Tibial nerve (tissue), 4 donors: ENCODE measurements at regions not wholly inside any gene's neighbourhood (a gene's known extent, or its start where the extent isn't known, plus 50 kb on each side); places are given as distances from the start of the nearest gene placed in this dataset.

Experiments used
- DNase-seq, 2 donors: peaks; one replicate each; pipeline ENCODE4 v3.0.0-alpha.2; 2019; ENCODE audit warnings: low spot score in 2 of 2
- H3K27ac ChIP-seq, 4 donors: fragments of 200-600 bp; sonication (generic) in 3 of 4; one replicate each; pipeline ENCODE4 v1.5.1; 2017 to 2019; ENCODE audit warnings: mild to moderate bottlenecking in 1 of 4
- H3K27me3 ChIP-seq, 2 donors: fragments of 200-600 bp; sonication (generic) in 1 of 2; one replicate each; pipeline versions ENCODE4 v1.5.1 to v1.6.0; 2017 to 2019
- H3K36me3 ChIP-seq, 3 donors: fragments of 200-600 bp; sonication (generic); one replicate each; pipeline ENCODE4 v1.5.1; 2018 to 2019
- H3K4me1 ChIP-seq, 4 donors: fragments of 200-600 bp; sonication (generic) in 3 of 4; one replicate each; pipeline ENCODE4 v1.5.1; 2017 to 2019
- H3K4me3 ChIP-seq, 4 donors: fragments of 200-600 bp; sonication (generic) in 3 of 4; one replicate each; pipeline ENCODE4 v1.5.1; 2017 to 2019; ENCODE audit warnings: mild to moderate bottlenecking in 1 of 4, moderate library complexity in 1 of 4
- H3K9me3 ChIP-seq, 4 donors: fragments of 200-600 bp; sonication (generic) in 3 of 4; one replicate each; pipeline ENCODE4 v1.5.1; 2017 to 2019
- EP300 ChIP-seq, 2 donors: sonication (generic); formaldehyde crosslinking; IDR thresholded peaks; one replicate each; pipeline ENCODE4 v1.6.1; 2017; ENCODE audit warnings: antibody characterized with exemption in 2 of 2, mild to moderate bottlenecking in 1 of 2
- POLR2A ChIP-seq, 2 donors: fragments of 450-650 bp; IDR thresholded peaks; one replicate each; pipeline ENCODE4 v1.6.1; 2017; ENCODE audit warnings: antibody characterized with exemption in 2 of 2, mild to moderate bottlenecking in 2 of 2, moderate library complexity in 2 of 2
- WGBS, 2 donors: methylation state at CpG; one replicate each; pipeline ENCODE4 v1.1.5; 2018; 5-methylcytosine and 5-hydroxymethylcytosine counted together
- TF ChIP-seq, protein P1 (sequence below), 5 experiments: fragments of 200-600 bp in 3 of 5; fragments of 450-650 bp in 2 of 5; sonication (generic) in 3 of 5; IDR thresholded peaks; one replicate each; pipeline ENCODE4 v1.5.1; 2016 to 2019; ENCODE audit warnings: antibody characterized with exemption in 5 of 5, mild to moderate bottlenecking in 3 of 5, moderate library complexity in 2 of 5

DNA sequence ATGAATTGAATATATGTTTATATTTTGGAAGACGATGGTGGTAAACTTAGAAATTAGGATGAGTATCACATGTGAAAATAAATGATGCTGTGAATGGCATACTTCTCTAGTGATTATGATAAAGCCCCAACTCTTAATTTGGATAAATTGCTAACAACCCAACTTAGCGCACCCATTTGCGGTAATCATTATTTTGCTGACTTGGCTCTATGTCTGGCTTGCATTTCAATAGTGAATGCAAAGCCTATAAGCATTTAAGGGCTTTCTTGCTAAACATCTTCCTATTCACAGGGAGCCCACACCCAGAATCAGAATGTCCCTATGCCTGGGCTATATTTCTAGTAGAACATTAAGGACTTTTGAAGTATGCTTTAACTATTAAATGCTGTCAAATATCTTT, 910.7 kb upstream of the FANCL start:
- H3K27me3 ChIP-seq, result no peaks in the 10 kb centered on the region
- H3K36me3 ChIP-seq, result no peaks in the 10 kb centered on the region
- no peaks in the 10 kb centered on the region for H3K9me3 ChIP-seq
- TF ChIP-seq, protein P1, sequence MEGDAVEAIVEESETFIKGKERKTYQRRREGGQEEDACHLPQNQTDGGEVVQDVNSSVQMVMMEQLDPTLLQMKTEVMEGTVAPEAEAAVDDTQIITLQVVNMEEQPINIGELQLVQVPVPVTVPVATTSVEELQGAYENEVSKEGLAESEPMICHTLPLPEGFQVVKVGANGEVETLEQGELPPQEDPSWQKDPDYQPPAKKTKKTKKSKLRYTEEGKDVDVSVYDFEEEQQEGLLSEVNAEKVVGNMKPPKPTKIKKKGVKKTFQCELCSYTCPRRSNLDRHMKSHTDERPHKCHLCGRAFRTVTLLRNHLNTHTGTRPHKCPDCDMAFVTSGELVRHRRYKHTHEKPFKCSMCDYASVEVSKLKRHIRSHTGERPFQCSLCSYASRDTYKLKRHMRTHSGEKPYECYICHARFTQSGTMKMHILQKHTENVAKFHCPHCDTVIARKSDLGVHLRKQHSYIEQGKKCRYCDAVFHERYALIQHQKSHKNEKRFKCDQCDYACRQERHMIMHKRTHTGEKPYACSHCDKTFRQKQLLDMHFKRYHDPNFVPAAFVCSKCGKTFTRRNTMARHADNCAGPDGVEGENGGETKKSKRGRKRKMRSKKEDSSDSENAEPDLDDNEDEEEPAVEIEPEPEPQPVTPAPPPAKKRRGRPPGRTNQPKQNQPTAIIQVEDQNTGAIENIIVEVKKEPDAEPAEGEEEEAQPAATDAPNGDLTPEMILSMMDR (IDR thresholded peaks at IDR 0.05), result no peak
- TF ChIP-seq EP300 (IDR thresholded peaks at IDR 0.05) (no peak), POLR2A (IDR thresholded peaks at IDR 0.05) (no peak)
- H3K4me1 ChIP-seq, result no peaks in the 10 kb centered on the region
- H3K27ac ChIP-seq, result no peak overlapping the region
- H3K4me3 ChIP-seq, result no peak overlapping the region
- whole genome bisulfite sequencing, 2 donors, result 94 to 98% methylated on average over 3 of the region's 3 CpGs
- DNase-seq, result no peak

DNA sequence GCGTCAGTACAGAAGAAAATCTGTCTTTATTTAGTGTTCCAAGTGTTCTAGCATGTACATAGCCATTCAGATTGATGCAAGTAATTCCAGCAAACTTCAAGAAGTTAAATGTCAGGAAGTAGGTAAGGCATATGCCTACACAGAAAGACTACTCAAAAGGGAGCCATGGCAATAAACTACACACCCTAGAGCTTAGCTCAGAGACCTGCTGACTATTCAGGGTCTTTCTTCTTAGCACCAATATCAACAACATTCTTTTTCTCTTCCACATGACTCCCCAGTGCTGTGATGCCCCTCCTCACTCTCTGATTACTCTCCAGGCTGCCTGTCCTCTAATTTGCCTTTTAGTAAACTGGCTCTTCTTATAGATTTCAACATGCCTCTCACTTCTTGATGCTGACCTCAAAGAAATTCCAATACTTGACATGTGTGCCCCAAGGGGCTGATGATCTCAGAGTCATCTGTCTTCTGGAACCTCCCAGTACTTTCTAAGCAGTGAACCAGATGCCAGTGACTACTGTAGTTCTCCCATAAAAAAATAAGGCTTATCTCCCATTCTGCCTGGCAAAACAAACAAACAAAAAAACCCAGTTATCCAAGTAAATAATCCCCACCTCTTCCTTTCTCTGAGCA, 909.2 kb upstream of the FANCL start:
- no peak overlapping the region for H3K27ac ChIP-seq
- DNase-seq, result no peak

DNA sequence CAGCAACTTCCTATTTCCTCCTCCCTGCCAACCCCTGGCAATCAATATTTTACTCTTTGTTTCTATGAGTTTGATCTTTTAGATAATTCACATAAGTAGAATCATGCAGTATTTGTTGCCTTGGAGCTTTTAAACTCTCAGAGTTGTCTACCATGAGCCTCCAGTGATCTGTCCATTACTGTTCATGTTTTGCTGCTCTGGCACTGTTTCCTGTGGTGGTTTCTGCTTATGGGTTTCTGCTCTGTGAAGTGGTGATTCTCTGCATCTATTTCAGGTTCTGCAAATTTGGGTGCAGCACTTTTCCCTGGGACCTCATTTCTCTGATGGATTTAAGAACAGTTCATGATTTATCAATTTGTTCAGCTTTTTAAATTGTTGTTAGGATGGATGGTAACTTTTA, 908.1 kb upstream of the FANCL start:
- Histone ChIP-seq H3K4me1 (no peaks in the 10 kb centered on the region), H3K27ac (no peak overlapping the region), H3K27me3 (no peaks in the 10 kb centered on the region), H3K4me3 (no peak overlapping the region), H3K36me3 (no peaks in the 10 kb centered on the region), H3K9me3 (no peaks in the 10 kb centered on the region)
- TF ChIP-seq POLR2A (IDR thresholded peaks at IDR 0.05) (no peak), EP300 (IDR thresholded peaks at IDR 0.05) (no peak)
- TF ChIP-seq, protein P1 (IDR thresholded peaks at IDR 0.05), result no peak
- no peak for DNase-seq

More for the DNA sequence above, 909.2 kb upstream of the FANCL start:
- Histone ChIP-seq H3K36me3 (no peaks in the 10 kb centered on the region), H3K9me3 (no peaks in the 10 kb centered on the region), H3K27me3 (no peaks in the 10 kb centered on the region), H3K4me1 (no peaks in the 10 kb centered on the region), H3K4me3 (no peak overlapping the region)
- 70 to 79% methylated on average over 1 of the region's 1 CpG for WGBS, 2 donors
- TF ChIP-seq EP300 (IDR thresholded peaks at IDR 0.05) (no peak), POLR2A (IDR thresholded peaks at IDR 0.05) (no peak)
- TF ChIP-seq, protein P1 (IDR thresholded peaks at IDR 0.05), result no peak

DNA sequence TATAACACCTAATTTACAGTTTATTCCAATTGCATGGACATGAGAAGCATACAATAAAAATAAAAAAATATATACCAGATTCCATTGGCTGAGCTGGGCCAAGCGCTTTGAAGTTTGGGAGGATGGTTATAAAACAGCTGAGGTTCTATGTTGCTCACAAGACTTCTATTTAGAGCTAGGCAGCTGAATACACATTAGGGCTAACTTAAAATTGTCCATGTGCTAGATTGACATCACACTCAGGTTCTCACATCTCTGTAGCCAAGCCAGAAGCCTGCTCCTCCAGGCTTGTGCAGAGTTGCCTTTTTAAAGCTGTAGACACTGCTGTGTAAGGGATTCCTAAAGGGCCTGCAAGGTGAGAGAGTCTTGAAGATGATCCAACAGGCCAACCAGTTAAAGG, 871.1 kb upstream of the FANCL start:
- H3K36me3 ChIP-seq, result no peaks in the 10 kb centered on the region
- TF ChIP-seq, protein P1 (IDR thresholded peaks at IDR 0.05), result no peak
- TF ChIP-seq POLR2A (IDR thresholded peaks at IDR 0.05) (no peak), EP300 (IDR thresholded peaks at IDR 0.05) (no peak)
- H3K9me3 ChIP-seq, result no peaks in the 10 kb centered on the region
- H3K4me1 ChIP-seq, result no peaks in the 10 kb centered on the region
- H3K27me3 ChIP-seq, result no peaks in the 10 kb centered on the region
- no peak for DNase-seq
- 94 to 96% methylated on average over 1 of the region's 1 CpG for WGBS, 2 donors
- H3K4me3 ChIP-seq, result no peak overlapping the region
- H3K27ac ChIP-seq, result no peak overlapping the region

DNA sequence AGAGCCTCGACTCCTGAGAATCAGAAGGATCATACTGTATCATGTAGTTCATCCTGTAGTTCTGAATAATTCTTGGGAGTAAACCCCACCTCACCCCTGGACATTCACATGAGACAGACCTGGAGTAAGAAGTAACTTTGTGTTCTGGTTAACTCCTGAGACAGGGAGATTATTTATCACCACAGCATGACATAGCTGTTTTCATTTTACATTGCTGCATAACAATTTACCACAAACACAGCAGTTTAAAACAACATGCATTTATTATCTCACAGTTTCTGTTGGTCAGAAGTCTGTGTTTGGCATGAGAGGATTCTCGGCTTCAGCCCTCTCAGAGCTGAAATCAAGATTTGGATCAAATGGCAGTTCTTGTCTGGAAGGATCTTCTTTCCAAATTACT, 855.8 kb upstream of the FANCL start:
- TF ChIP-seq, protein P1 (IDR thresholded peaks at IDR 0.05), result no peak
- TF ChIP-seq EP300 (IDR thresholded peaks at IDR 0.05) (no peak), POLR2A (IDR thresholded peaks at IDR 0.05) (no peak)
- Histone ChIP-seq H3K27ac (no peak overlapping the region), H3K4me1 (no peaks in the 10 kb centered on the region), H3K36me3 (no peaks in the 10 kb centered on the region), H3K9me3 (peaks cover 0 to 34% (median 0%) of the 10 kb centered on the region in 4 donors), H3K4me3 (no peak overlapping the region), H3K27me3 (no peaks in the 10 kb centered on the region)
- 82 to 86% methylated on average over 2 of the region's 2 CpGs for WGBS, 2 donors
- DNase-seq, result no peak
